ENCODE measurements at regions not wholly inside any gene's neighbourhood (a gene's known extent, or its start where the extent isn't known, plus 50 kb on each side); places are given as distances from the start of the nearest gene placed in this dataset.

DNA sequence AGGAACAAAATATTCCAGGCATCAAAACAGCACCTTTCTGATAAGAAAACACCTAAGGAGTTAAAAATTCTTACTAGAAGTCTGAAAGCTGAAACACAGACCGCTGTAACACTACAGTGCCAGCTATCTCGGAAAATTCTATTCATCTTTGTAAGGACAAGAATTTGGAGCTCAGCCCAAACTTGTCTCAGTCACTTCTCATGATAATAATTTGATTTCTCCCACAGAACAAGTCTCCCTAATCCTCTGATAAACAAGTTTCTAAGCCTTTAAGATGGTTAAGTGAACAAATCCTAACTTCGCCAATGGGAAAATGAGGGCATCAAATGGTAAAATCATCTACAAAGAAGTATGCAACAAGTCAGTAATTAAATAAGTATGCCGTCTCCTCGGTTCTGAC, 59.9 kb downstream of the SIPA1L2 start:
- TF ChIP-seq, protein P1, sequence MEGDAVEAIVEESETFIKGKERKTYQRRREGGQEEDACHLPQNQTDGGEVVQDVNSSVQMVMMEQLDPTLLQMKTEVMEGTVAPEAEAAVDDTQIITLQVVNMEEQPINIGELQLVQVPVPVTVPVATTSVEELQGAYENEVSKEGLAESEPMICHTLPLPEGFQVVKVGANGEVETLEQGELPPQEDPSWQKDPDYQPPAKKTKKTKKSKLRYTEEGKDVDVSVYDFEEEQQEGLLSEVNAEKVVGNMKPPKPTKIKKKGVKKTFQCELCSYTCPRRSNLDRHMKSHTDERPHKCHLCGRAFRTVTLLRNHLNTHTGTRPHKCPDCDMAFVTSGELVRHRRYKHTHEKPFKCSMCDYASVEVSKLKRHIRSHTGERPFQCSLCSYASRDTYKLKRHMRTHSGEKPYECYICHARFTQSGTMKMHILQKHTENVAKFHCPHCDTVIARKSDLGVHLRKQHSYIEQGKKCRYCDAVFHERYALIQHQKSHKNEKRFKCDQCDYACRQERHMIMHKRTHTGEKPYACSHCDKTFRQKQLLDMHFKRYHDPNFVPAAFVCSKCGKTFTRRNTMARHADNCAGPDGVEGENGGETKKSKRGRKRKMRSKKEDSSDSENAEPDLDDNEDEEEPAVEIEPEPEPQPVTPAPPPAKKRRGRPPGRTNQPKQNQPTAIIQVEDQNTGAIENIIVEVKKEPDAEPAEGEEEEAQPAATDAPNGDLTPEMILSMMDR (IDR thresholded peaks at IDR 0.05; ENCODE audit: low read length), result no peak
- TF ChIP-seq EZH2 (optimal IDR thresholded peaks at IDR 0.05; ENCODE audit: low read depth, low read length), result no peak
- no peak for TF ChIP-seq EZH2phosphoT487 (IDR thresholded peaks at IDR 0.05; ENCODE audit: low read length)
